PC-3 (cell line): ENCODE measurements at regions not wholly inside any gene's neighbourhood (a gene's known extent, or its start where the extent isn't known, plus 50 kb on each side); places are given as distances from the start of the nearest gene placed in this dataset.

ENCODE experiments used
- ATAC-seq: fragments of 200-7000 bp; cut with Tn5 transposase; 2 replicates; pipeline ENCODE4 v1.9.1; 2020; ENCODE audit warnings: mild to moderate bottlenecking, moderate library complexity
- BruUV-seq: library from RNA; stranded (reverse); fragments of 400-500 nt; replicated peaks from 2 replicates; lab custom pipeline; 2021; lab: Mats Ljungman, UMichigan
- CTCF ChIA-PET: fragments of 300-600 bp; sonication (Branson Sonifier 250); formaldehyde crosslinking; loops from one replicate; lab custom pipeline; 2022; ENCODE audit warnings: antibody characterized with exemption; lab: Charles Lee
- POLR2A ChIA-PET: fragments of 300-600 bp; sonication (Branson Sonifier 250); formaldehyde crosslinking; loops from one replicate; lab custom pipeline; 2022; ENCODE audit warnings: antibody characterized with exemption; ENCODE audit not compliant: unreplicated experiment; lab: Charles Lee
- DNase-seq: peaks from one replicate; pipeline ENCODE4 v3.0.0-alpha.2; 2015
- H2AFZ ChIP-seq: fragments of 300-600 bp; sonication (generic); 2 replicates; pipeline ENCODE4 v1.6.0; 2016; ENCODE audit warnings: antibody characterized with exemption, low read length
- H3F3A ChIP-seq: fragments of 300-600 bp; sonication (generic); one replicate; pipeline ENCODE4 v1.6.0; 2017; ENCODE audit warnings: antibody characterized with exemption, low read length, control low read depth, mild to moderate bottlenecking; ENCODE audit not compliant: unreplicated experiment
- H3K27ac ChIP-seq: fragments of 300-600 bp; sonication (generic); 2 replicates; pipeline ENCODE4 v1.5.1; 2016; ENCODE audit warnings: mild to moderate bottlenecking, low read length
- H3K27me3 ChIP-seq: fragments of 300-600 bp; sonication (generic); 2 replicates; pipeline ENCODE4 v1.6.1; 2016; ENCODE audit warnings: low read length, mixed read lengths
- H3K36me3 ChIP-seq: fragments of 300-600 bp; sonication (generic); 2 replicates; pipeline ENCODE4 v1.6.1; 2016; ENCODE audit warnings: low read depth, mixed run types, low read length, mixed read lengths
- H3K4me1 ChIP-seq: fragments of 300-600 bp; sonication (generic); 2 replicates; pipeline ENCODE4 v1.5.1; 2016; ENCODE audit warnings: low read length; ENCODE audit not compliant: insufficient read depth
- H3K4me2 ChIP-seq: fragments of 300-600 bp; sonication (generic); 2 replicates; pipeline ENCODE4 v1.6.0; 2016; ENCODE audit warnings: low read length
- H3K4me3 ChIP-seq: fragments of 300-600 bp; sonication (generic); 2 replicates; pipeline ENCODE4 v1.5.1; 2016; ENCODE audit warnings: mild to moderate bottlenecking, low read length, mixed read lengths
- H3K79me2 ChIP-seq: fragments of 300-600 bp; sonication (generic); 2 replicates; pipeline ENCODE4 v1.6.1; 2017; ENCODE audit warnings: low read length, mixed read lengths
- H3K9ac ChIP-seq: fragments of 300-600 bp; sonication (generic); 2 replicates; pipeline ENCODE4 v1.6.0; 2016; ENCODE audit warnings: mild to moderate bottlenecking, low read length
- H3K9me2 ChIP-seq: fragments of 300-600 bp; sonication (generic); replicated peaks from 2 replicates; pipeline ENCODE4 v1.6.1; 2016; ENCODE audit warnings: mixed run types, low read length, mixed read lengths
- H3K9me3 ChIP-seq: fragments of 300-600 bp; sonication (generic); 2 replicates; pipeline ENCODE4 v1.6.1; 2016; ENCODE audit warnings: low read length, mixed read lengths
- H4K20me1 ChIP-seq: fragments of 300-600 bp; sonication (generic); 2 replicates; pipeline ENCODE4 v1.6.1; 2016; ENCODE audit warnings: low read length, mixed read lengths
- CTCF ChIP-seq: fragments of 300-600 bp; sonication (generic); conservative IDR thresholded peaks from 2 replicates; pipeline ENCODE4 v1.5.1; 2017; ENCODE audit warnings: antibody characterized with exemption, low read depth, mild to moderate bottlenecking, low read length
- EZH2 ChIP-seq: fragments of 300-600 bp; sonication (generic); IDR thresholded peaks from one replicate; pipeline ENCODE4 v1.6.1; 2017; ENCODE audit warnings: antibody characterized with exemption, mild to moderate bottlenecking, low read length; ENCODE audit not compliant: unreplicated experiment
- EZH2phosphoT487 ChIP-seq: fragments of 300-600 bp; sonication (generic); IDR thresholded peaks from 2 replicates; pipeline ENCODE4 v1.6.1; 2018; ENCODE audit warnings: mild to moderate bottlenecking, antibody characterized with exemption, low read length, borderline replicate concordance
- intact Hi-C: fragments of 100-400 bp; cut with micrococcal nuclease; formaldehyde crosslinking; loops from 2 replicates; pipeline ENCODE4 v1.9.0; 2023

GRCh38 chr18:73920033-73920432, 227.6 kb downstream of the FBXO15 start:
- Histone ChIP-seq H3K9ac (no peak overlapping the region), H3K9me2 (no peaks in the 10 kb centered on the region), H3K4me1 (no peaks in the 10 kb centered on the region), H3K36me3 (no peaks in the 10 kb centered on the region), H3F3A (no peaks in the 10 kb centered on the region), H4K20me1 (no peaks in the 10 kb centered on the region), H3K79me2 (no peaks in the 10 kb centered on the region), H3K27ac (no peak overlapping the region), H3K9me3 (no peaks in the 10 kb centered on the region), H3K4me3 (no peak overlapping the region), H3K27me3 (peaks cover 10% of the 10 kb centered on the region), H3K4me2 (no peak overlapping the region), H2AFZ (no peak overlapping the region)
- TF ChIP-seq CTCF (no peak), EZH2phosphoT487 (no peak), EZH2 (no peak)
- DNase-seq (no peak), ATAC-seq (no peak)
- CTCF ChIA-PET: no interaction called here
- BruUV-seq: no TSS peak
- intact Hi-C loops: no loop called here
- POLR2A ChIA-PET: no interaction called here

GRCh38 chr18:73918816-73919215, 228.8 kb downstream of the FBXO15 start:
- Histone ChIP-seq H3K36me3 (no peaks in the 10 kb centered on the region), H3K4me3 (no peak overlapping the region), H4K20me1 (no peaks in the 10 kb centered on the region), H3K9ac (no peak overlapping the region), H3K79me2 (no peaks in the 10 kb centered on the region), H2AFZ (no peak overlapping the region), H3K9me2 (no peaks in the 10 kb centered on the region), H3K9me3 (no peaks in the 10 kb centered on the region), H3K4me1 (no peaks in the 10 kb centered on the region), H3F3A (no peaks in the 10 kb centered on the region), H3K27me3 (peaks cover 17% of the 10 kb centered on the region), H3K4me2 (no peak overlapping the region), H3K27ac (no peak overlapping the region)
- no TSS peak for BruUV-seq
- ChIA-PET CTCF (no interaction called here), POLR2A (no interaction called here)
- intact Hi-C loops: no loop called here
- no peak for TF ChIP-seq CTCF
- no peak for TF ChIP-seq EZH2
- TF ChIP-seq EZH2phosphoT487: no peak
- no peak for DNase-seq
- no peak for ATAC-seq

GRCh38 chr18:73917046-73917445, 230.6 kb downstream of the FBXO15 start:
- no TSS peak for BruUV-seq
- POLR2A ChIA-PET: no interaction called here
- intact Hi-C loops: no loop called here

More at GRCh38 chr18:73917046-73917445, 230.6 kb downstream of the FBXO15 start:
- H2AFZ ChIP-seq: no peak overlapping the region
- no peaks in the 10 kb centered on the region for H3K36me3 ChIP-seq
- no peak overlapping the region for H3K9ac ChIP-seq
- no peaks in the 10 kb centered on the region for H3K79me2 ChIP-seq
- no peak overlapping the region for H3K4me2 ChIP-seq
- peaks cover 17% of the 10 kb centered on the region for H3K27me3 ChIP-seq
- no peaks in the 10 kb centered on the region for H3K4me1 ChIP-seq
- TF ChIP-seq EZH2phosphoT487: no peak
- TF ChIP-seq EZH2: no peak
- TF ChIP-seq CTCF: no peak
- DNase-seq (no peak), ATAC-seq (no peak)
- no peak overlapping the region for H3K27ac ChIP-seq
- no peaks in the 10 kb centered on the region for H3K9me3 ChIP-seq
- CTCF ChIA-PET: no interaction called here
- no peaks in the 10 kb centered on the region for H3K9me2 ChIP-seq
- no peak overlapping the region for H3K4me3 ChIP-seq
- no peaks in the 10 kb centered on the region for H3F3A ChIP-seq
- no peaks in the 10 kb centered on the region for H4K20me1 ChIP-seq
